IPS DF 6.9 (cell line): ENCODE measurements at regions not wholly inside any gene's neighbourhood (a gene's known extent, or its start where the extent isn't known, plus 50 kb on each side); places are given as distances from the start of the nearest gene placed in this dataset.

Experiments used
- DNase-seq: peaks from one replicate; pipeline ENCODE4 v3.0.0-alpha.2; 2013; ENCODE audit warnings: low read depth, low spot score
- H3K27ac ChIP-seq: one replicate; pipeline ENCODE4 v1.5.1; 2013; ENCODE audit warnings: low read length, control low read depth
- H3K27me3 ChIP-seq: 2 replicates; pipeline ENCODE4 v1.6.1; 2013; ENCODE audit warnings: mild to moderate bottlenecking, low read length; ENCODE audit not compliant: control insufficient read depth, insufficient read depth
- H3K36me3 ChIP-seq: 2 replicates; pipeline ENCODE4 v1.6.1; 2013; ENCODE audit warnings: low read length; ENCODE audit not compliant: control insufficient read depth, insufficient read depth
- H3K4me1 ChIP-seq: 2 replicates; pipeline ENCODE4 v1.6.1; 2013; ENCODE audit warnings: low read length; ENCODE audit not compliant: control insufficient read depth, insufficient read depth
- H3K4me3 ChIP-seq: 2 replicates; pipeline ENCODE4 v1.5.1; 2013; ENCODE audit warnings: mild to moderate bottlenecking, low read length
- H3K9me3 ChIP-seq: 2 replicates; pipeline ENCODE4 v1.6.1; 2013; ENCODE audit warnings: low read length, inconsistent platforms; ENCODE audit not compliant: control insufficient read depth, insufficient read depth
- WGBS: extraction: QIAGEN DNeasy Blood & Tissue Kit; methylation state at CpG from one replicate; pipeline ENCODE4 v1.1.7; 2013; ENCODE audit warnings: mixed read lengths, missing lambda C conversion rate; ENCODE audit not compliant: insufficient read length, insufficient coverage; 5-methylcytosine and 5-hydroxymethylcytosine counted together

- Histone ChIP-seq H3K27ac (no peak overlapping the region), H3K4me3 (no peak overlapping the region), H3K9me3 (no peaks in the 10 kb centered on the region), H3K27me3 (no peaks in the 10 kb centered on the region), H3K36me3 (no peaks in the 10 kb centered on the region), H3K4me1 (no peaks in the 10 kb centered on the region)
- no CpG with 5 or more reads among the region's 3 CpGs for WGBS
- DNase-seq = no peak
These were observed 644.1 kb upstream of the KLF4 start for GRCh38 chr9:108133680-108134079.

GRCh38 chr9:108133101-108133500, 643.5 kb upstream of the KLF4 start:
- H3K36me3 ChIP-seq = no peaks in the 10 kb centered on the region
- H3K27me3 ChIP-seq = no peaks in the 10 kb centered on the region
- no peaks in the 10 kb centered on the region for H3K9me3 ChIP-seq
- no peak for DNase-seq
- no peaks in the 10 kb centered on the region for H3K4me1 ChIP-seq
- no peak overlapping the region for H3K27ac ChIP-seq
- no peak overlapping the region for H3K4me3 ChIP-seq

DNA sequence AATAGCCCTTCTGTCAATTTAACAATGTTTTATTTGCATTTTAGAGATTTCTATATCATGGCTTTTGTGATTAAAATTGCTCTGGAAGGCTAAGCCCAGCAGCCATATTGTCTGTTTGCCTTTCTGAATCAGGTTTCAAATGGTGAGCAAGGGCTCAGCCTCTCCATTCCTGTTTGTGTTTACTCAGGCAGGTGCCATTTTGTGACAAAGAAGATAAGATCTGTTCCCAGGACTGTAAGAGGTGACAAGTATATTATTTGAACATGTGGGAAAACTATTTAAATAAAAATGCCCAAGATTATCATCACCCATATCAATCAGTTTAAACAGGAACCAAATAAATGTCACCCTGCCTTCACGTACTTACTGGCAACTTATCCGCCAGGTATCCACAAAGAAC, 641.3 kb upstream of the KLF4 start:
- no peak overlapping the region for H3K27ac ChIP-seq
- DNase-seq = no peak

DNA sequence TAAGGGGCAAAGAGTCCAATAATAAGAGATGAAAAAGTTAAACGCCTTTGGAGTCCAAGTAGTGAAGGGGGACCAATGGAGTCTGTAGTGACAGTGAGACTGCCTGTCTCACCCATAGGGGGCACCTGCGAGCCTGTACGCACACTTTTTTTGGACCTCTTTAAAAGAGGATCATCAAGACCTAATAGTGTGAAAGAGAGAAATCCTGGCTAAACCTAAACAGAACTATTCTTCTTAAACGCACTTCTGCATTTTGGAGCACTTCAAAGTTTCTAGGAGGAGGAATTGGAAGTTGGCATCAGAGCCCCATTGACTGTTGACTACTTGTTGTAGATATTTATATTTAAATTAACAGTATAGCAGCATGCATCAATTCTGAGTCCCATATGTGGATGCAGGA, 636.1 kb upstream of the KLF4 start:
- no CpG with 5 or more reads among the region's 4 CpGs for WGBS
- no peak overlapping the region for H3K27ac ChIP-seq
- DNase-seq = no peak

More for the DNA sequence above, 641.3 kb upstream of the KLF4 start:
- no peaks in the 10 kb centered on the region for H3K4me1 ChIP-seq
- H3K4me3 ChIP-seq = no peak overlapping the region
- no peaks in the 10 kb centered on the region for H3K9me3 ChIP-seq
- no CpG with 5 or more reads among the region's 2 CpGs for WGBS
- H3K36me3 ChIP-seq = no peaks in the 10 kb centered on the region
- no peaks in the 10 kb centered on the region for H3K27me3 ChIP-seq

DNA sequence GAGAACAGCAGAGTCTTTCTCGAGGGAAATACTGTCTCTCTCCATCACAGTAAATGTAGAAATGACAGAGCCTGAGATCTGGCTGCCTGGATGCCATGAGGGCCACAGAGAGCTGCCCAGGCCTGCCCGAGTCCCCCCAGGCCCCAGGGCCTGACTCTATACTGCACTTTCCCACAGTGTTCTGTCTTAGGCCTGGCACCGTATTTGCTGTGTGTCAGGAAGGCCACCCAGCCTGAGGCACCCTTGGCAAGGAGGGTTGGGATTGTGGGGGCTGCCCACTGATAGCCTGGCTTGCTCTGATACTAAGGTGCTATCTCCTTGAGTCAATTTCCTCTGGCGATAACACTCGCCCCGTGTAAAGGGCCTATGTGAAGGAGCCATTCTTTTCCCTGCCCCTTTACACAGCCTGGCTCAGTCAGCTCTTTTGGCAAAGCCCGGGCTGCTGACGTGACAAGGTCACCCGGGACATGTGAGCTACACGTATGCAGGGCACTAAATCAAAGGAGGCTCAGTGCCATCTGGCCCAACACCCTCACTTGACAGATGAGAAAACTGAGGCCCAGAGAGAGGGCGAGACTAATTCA, 630.1 kb upstream of the KLF4 start:
- DNase-seq = no peak
- H3K9me3 ChIP-seq = no peaks in the 10 kb centered on the region
- H3K4me1 ChIP-seq = no peaks in the 10 kb centered on the region
- no peak overlapping the region for H3K27ac ChIP-seq
- no peak overlapping the region for H3K4me3 ChIP-seq
- H3K27me3 ChIP-seq = no peaks in the 10 kb centered on the region
- WGBS = no CpG with 5 or more reads among the region's 11 CpGs
- H3K36me3 ChIP-seq = no peaks in the 10 kb centered on the region

More for the DNA sequence above, 636.1 kb upstream of the KLF4 start:
- Histone ChIP-seq H3K4me3 (no peak overlapping the region), H3K9me3 (no peaks in the 10 kb centered on the region), H3K27me3 (no peaks in the 10 kb centered on the region), H3K4me1 (no peaks in the 10 kb centered on the region), H3K36me3 (no peaks in the 10 kb centered on the region)

- Histone ChIP-seq H3K27me3 (no peaks in the 10 kb centered on the region), H3K9me3 (no peaks in the 10 kb centered on the region), H3K4me3 (no peak overlapping the region), H3K4me1 (no peaks in the 10 kb centered on the region), H3K36me3 (no peaks in the 10 kb centered on the region), H3K27ac (no peak overlapping the region)
- WGBS = no CpG with 5 or more reads among the region's 3 CpGs
- DNase-seq = no peak
These were observed 628.2 kb upstream of the KLF4 start for GRCh38 chr9:108117795-108118194.

GRCh38 chr9:108117306-108117705, 627.7 kb upstream of the KLF4 start:
- no peaks in the 10 kb centered on the region for H3K9me3 ChIP-seq
- no peak overlapping the region for H3K27ac ChIP-seq
- H3K36me3 ChIP-seq = no peaks in the 10 kb centered on the region
- WGBS = no CpG with 5 or more reads among the region's 2 CpGs
- no peak overlapping the region for H3K4me3 ChIP-seq
- no peaks in the 10 kb centered on the region for H3K4me1 ChIP-seq
- no peaks in the 10 kb centered on the region for H3K27me3 ChIP-seq
- no peak for DNase-seq

GRCh38 chr9:108113596-108113995, 624.0 kb upstream of the KLF4 start:
- Histone ChIP-seq H3K4me3 (no peak overlapping the region), H3K4me1 (no peaks in the 10 kb centered on the region), H3K9me3 (no peaks in the 10 kb centered on the region), H3K36me3 (no peaks in the 10 kb centered on the region), H3K27ac (no peak overlapping the region), H3K27me3 (no peaks in the 10 kb centered on the region)
- DNase-seq = no peak
- WGBS = no CpG with 5 or more reads among the region's 2 CpGs

DNA sequence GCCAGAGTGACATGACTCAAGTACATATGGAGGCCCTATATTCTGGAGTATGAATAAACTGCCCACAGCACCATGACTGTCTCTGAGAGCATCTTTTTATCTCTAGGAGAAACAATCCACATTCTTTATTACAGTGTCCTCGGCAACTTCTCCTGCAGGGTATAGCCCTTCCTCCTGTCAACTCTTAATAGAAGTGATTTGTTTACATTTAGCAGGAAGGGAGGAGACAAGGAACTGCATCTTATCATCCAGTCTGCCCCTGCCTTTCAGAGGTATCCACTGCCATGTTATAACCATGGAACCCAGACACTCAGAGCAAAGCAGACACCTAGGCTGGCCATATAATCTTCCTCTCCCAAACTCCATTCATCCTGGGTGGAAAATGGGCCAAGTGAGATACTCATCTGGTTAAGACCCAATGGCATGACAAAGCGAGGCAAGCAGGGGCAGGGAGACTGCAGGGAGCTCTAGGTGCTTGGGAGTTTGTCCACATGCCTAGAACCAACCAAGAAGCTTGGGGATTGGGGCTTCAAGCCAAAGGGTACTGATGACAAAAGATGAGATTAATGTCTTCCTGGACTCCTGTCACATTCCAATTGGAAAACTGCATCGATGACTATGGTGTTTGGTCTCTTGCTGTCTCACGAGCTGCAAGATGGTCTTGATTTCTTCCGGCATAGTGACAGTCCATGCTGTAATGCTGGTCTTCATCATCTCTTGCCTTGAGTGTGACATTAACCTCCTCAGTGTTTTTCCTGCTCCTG, 620.5 kb upstream of the KLF4 start:
- H3K27me3 ChIP-seq = no peaks in the 10 kb centered on the region
- no peaks in the 10 kb centered on the region for H3K36me3 ChIP-seq
- WGBS = no CpG with 5 or more reads among the region's 5 CpGs
- no peaks in the 10 kb centered on the region for H3K4me1 ChIP-seq
- no peak overlapping the region for H3K27ac ChIP-seq
- H3K9me3 ChIP-seq = no peaks in the 10 kb centered on the region
- no peak for DNase-seq
- H3K4me3 ChIP-seq = no peak overlapping the region

- no CpG with 5 or more reads among the region's 2 CpGs for WGBS
- Histone ChIP-seq H3K36me3 (no peaks in the 10 kb centered on the region), H3K9me3 (no peaks in the 10 kb centered on the region), H3K4me1 (no peaks in the 10 kb centered on the region), H3K4me3 (no peak overlapping the region), H3K27me3 (no peaks in the 10 kb centered on the region), H3K27ac (no peak overlapping the region)
- no peak for DNase-seq
These were observed 619.4 kb upstream of the KLF4 start for GRCh38 chr9:108108852-108109448.
